DMS53 treated with DMSO at 0.1 percent for 48 hours (cell line): ENCODE measurements at regions not wholly inside any gene's neighbourhood (a gene's known extent, or its start where the extent isn't known, plus 50 kb on each side); places are given as distances from the start of the nearest gene placed in this dataset.
"Not testable (repeated sequence)": the region's sequence is repeated elsewhere in the genome, so short reads cannot be mapped to it uniquely, and the experiment has no call there.

ENCODE experiments used
- DNase-seq: peaks from one replicate; lab custom pipeline; 2025; ENCODE audit not compliant: unreplicated experiment; lab: John Stamatoyannopoulos, UW

DNA sequence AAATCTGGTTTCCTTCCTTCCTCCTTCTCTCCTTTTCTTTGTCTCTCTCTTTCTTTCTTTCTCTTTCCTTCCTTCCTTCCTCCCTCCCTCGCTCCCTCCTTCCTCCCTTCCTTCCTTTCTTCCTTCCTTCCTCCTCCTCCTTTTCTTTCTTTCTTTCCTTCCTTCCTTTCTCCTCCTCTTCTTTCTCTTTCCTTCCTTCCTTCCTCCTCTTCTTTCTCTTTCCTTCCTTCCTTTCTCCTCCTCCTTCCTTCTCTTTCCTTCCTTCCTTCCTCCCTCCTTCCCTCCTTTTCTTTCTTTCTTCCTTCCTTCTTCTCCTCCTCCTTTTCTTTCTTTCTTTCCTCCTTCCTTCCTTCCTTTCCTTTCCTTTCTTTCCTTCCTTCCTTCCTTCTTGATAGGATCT, 61.2 kb downstream of the VIP start:
- no peak for DNase-seq

DNA sequence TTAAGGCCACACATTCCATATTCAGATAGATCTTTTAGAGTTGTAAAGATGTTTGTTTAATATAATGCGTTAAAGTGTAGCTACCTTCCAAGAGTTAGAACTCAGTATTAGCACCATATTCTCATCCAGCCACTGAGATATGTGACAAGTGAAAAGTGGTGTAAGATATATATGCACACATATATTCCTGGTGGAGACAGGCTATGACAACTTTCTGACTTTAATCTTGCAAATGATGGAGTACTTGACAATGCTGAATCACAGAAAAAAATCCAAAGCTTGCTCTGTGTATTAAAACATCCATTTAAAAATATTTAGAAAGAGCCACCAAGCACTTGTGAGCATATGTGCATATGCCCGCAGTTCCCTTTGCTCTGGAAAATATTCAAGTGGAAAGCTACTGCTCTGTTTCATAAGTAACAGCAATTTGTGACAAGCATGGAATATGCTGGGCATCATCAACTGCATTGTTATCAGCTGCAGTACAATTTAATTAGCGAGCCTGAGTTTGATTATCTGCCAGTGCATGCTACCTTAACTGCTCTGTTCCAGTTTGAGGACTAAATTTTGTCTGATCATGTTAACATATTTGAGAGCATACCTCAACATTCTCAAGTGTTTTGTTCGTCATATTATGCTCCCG, 64.8 kb downstream of the VIP start:
- DNase-seq, result no peak

DNA sequence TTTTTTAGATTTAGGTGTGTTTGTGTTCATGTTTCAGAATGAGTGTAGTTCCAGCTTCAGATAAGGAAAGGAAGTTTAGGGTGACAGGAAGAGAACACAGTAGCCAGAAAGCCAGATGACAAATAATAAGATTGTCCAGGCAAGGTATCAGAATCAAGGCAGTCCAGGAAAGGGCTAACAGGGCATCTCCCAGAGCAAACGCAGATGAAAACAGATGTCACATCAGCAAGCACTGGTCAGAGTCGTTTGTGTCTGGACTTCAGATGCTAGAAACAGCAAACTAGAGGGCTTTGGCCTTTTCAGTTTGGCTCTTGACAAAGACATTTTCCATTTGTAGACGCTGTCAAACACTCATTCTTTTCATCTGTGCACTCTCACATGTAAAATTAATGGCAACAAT, 65.5 kb downstream of the VIP start:
- DNase-seq, result no peak

DNA sequence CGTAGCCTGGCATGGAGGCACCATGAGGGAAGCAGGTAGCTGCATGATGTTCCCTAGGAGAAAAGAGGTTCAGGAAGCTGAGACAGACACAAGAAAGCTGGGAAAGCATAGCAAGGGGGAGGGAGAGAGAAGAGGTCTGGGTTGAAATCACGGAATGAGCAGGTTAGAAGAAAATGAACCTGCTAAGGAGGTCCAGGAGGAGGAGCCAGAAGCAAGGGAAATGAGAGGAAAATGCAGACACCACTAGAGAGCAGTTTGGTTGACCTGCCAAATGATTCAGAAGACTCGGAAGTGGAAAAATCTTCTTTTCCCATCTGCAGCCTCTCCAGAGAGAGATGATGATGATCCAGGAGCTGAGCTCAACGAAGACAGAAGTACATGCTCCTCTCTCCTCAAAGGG, 70.9 kb downstream of the VIP start:
- DNase-seq, result no peak

DNA sequence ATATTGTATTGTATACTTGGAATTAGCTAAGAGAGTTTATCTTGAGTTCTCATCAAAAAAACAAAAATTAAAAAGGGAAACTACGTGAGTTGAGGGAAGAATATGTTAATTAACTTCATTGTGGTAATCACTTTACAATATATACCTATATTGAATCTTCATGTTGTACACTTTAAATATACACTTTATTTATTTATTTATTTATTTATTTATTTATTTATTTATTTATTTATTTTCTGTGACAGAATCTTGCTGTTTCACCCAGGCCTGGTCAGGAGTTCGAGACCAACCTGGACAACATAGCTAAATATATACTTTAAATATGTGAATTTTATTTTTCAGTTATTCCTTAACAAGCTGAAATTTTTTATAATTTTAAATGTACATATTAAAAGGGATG, 74.1 kb downstream of the VIP start:
- no peak for DNase-seq

DNA sequence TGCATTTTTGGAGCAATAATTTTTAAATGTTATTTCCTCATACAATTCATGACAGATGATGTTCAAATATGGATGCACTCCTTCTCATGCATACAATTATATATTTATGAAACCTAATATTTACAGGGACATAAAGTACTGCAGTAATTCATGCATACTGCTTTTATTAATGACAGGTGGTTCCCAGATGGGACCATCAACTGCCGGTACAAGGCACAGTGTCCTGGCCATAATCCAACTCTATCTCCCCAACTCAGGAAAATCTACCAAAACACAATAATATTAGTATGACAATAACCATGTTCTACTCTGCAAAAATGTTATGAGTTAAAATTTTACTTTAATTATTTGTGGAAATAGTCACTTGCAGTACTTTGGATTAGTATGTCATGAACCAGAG, 77.8 kb downstream of the VIP start:
- no peak for DNase-seq

DNA sequence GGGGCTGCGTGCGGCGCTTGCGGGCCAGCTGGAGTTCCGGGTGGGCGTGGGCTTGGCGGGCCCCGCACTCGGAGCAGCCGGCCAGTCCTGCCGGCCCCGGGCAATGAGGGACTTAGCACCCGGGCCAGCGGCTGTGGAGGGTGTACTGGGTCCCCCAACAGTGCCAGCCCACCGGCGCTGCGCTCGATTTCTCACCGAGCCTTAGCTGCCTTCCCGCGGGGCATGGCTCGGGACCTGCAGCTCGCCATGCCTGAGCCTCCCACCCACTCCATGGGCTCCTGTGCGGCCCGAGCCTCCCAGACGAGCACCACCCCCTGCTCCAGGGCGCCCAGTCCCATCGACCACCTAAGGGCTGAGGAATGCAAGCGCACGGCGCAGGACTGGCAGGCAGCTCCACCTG, 83.8 kb downstream of the VIP start:
- not testable (repeated sequence) for DNase-seq

DNA sequence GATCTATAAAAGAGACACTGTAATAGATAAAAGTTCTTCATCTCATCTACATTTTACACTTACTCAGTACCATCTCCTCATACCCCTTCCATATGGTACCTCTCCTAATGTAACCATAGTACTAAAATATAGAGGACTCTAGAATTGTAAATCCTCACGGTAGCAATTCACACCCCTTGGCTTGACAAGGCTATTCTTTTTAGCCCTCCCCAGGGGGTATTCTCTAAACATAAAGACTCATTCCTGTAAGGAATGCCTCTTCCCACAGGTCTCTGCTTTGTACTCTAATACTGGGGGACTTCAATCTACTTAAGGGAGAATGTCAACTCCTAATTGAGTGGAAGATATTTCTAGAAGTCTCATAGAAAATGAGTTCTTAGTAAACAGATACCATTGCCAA, 85.9 kb downstream of the VIP start:
- no peak for DNase-seq

DNA sequence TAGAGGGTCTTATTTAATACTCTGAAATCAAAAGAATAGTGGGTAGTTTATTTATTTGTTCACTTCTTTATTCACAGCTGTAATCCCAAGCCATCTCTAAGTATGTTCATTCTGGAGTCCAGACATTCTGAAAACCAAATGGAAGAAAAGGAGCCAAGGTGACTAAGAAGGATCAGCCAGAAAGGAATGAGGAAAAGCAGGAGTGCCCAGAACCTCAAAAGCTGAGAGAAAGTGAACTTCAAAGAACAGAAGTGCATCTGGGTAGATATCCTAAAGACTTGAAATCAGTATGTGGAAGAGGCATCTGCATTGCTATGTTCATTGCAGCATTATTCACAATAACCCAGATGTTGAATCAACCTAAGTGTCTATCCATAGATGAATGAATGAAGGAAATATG, 94.8 kb downstream of the VIP start:
- DNase-seq, result no peak

DNA sequence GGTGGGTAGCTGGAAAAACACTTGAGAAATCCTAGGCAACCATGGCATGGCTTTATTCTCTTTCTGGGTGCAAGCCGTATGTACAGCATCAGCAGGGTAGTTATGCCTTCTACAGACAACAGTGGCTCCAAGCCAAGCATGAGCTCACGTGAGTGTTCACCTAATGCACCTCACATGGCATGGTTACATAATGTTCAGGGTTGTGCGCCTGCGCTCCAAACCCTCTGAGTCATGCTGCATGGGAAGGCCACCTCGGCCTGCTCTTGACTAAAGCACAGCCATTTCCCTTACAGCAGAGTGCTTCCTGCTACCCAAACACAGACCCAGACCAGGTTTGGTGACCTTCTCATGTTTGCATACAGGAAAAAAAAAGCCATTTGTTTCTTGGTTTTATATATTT, 96.2 kb downstream of the VIP start:
- no peak for DNase-seq

DNA sequence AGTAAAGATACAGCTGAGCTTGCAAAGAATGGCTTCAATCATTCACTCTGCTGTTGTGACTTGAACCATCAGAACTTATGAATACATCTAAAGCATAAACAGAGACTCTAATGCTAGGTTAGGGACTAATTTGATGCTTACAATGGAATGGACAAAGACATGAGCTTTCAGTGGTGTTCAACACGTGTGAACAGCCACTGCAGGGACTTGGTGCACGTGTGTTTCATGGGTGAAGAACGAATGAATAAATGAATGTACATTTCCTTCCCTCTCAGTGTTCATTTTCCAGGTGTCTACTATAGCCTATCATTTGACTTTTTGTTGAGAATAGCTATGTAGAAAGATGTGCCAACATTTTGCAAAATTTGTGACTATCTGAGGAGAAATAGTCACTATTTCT, 98.3 kb downstream of the VIP start:
- no peak for DNase-seq

DNA sequence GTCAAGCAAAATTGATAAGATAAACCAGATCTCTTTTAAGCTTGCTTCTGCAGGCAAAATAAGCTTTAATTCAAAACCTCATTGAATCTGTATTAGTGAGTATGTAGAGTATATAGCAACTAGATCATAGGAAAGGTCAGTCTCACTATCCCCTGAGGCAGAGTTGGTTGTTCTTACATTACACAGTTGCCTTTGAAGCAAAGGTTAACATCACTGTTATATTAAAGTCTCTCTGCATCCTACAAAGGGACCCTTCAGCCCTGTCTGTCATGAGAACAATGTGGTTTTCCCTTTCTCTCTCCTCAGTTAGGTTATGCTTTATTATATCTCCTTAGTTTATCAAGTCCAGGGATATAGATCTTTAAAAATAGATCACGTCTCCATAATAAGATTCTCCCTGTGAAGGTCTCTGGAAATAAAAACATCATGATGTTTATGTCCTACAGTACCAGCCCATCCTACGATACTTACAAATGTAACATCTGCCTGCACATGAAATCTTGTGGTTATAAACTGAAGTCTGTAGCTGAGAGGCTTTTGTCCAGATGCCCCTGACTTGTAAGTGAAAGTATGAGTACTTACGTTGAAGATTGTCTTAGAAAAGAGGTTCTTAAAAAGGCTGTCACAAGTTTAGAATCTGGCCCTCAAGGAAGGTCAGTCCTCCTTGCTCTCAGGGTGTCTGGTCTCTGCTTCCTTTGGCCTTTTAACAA, 103.6 kb downstream of the VIP start:
- DNase-seq, result no peak

DNA sequence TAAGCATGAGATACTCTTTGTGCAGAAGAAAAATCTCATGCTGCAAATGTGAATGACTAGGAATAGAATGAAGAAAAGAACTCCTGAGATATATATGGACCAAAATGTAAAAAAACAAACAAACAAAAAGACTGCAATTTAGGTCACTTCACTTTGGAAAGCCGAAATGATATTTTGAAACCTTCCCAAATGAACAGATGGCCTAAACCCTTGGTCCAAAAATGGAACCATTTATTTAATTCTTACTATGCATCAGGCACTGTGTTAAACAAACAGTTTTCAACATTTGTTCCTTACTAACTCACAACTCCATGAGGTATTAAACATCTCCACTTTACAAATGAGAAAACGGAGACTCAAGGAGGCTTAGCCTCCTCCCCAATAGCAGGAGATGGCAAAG, 107.5 kb downstream of the VIP start:
- no peak for DNase-seq

DNA sequence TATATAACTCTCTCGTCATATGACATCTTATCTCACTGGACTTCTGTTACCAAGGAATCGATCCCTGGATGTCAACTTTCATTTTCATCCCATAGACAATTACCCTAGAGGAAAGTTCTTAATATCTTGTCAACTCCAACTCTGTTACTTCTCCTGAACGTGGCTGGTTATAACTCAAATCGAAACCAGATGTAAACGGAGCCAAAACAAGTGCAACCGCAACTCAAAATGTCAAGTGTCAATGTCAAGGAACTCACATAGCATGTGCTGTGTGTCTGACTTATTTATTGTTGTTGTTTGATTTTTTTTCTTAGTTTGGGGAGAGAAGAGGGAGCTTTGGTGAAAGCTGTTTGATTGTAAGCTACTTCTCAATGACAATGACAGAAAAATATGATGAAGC, 108.6 kb downstream of the VIP start:
- DNase-seq, result no peak

DNA sequence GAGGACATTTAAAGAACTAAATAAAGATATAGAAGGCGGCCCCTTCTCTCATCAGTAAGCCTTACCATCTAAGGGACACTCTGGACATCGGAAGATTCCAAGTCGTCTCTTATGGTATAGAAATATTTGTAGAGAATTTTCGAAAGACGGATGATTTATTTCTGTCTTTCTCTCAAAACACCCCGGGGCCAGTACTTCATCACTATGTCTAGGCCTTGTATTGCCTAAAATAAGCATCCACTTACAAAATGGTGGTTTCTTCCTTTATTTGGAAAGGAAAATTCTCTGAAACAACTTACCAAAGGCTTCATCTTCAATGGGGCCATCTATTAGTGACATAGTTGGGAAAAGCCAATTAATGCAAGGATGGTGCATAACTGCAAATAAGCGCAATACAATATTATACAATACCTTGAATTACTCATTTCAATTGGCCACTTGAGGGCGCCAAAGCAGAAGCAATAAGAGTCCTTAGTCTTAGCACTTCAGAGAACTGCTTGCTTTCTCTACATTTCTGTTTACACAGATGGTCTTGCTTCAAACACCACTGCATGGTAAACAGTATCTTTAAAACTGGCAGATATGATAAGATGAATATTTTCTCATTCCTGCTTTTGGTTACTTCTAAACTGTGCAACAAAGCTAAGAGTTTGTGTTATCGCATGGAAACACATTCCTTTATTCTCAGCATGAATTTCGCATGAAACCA, 113.2 kb downstream of the VIP start:
- DNase-seq, result peak; percentile 64

DNA sequence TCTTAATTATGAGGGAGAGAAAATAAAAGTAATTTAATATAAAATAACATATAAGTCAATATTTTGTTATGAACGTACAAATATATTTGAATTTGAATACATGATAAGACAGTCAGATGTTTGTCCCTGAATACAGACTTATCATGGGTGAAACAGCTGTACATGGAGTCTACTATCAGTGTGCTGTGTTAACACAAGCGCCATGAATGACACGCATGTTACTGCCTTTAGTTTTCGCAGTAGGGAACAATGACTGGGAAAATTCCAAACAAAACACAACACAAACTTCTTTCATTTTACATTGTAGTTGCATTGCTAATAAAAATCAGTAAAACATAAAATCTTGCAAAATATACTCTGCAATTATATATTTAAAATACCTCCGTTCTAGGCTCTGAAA, 108.6 kb downstream of the FBXO5 start:
- DNase-seq, result no peak

DNA sequence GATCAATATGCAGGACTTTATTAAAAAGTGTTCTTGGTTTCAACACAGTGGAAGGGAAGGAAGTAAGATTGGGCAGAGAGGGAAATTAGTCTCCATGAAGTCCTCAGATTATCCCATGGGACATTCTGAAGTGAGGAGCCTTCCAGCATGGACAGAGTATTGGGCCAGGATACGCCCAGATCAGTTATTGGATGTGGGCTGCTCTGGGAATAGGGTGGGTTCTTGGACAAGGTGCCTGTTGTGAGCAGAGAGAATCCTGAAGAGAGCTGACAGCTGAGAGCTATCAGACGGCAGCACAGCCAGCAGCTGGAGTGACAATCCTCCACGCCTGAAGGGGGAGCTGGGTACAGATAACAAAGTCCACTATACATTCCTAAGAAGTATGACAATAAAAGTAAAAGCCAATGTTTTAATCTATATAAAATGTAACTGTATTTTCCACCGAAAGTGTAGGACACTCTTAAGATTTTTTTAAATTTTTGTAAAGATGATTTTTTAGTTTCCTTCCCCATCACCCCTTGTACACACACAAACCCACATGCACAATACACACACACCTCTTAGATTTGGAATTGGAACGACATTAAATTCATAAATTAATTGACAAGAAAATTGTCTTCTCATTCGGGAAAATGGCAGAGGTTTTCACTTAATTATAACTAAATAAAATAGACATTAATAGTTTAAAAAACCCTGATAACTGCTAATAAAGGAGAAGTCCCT, 107.8 kb downstream of the FBXO5 start:
- no peak for DNase-seq

DNA sequence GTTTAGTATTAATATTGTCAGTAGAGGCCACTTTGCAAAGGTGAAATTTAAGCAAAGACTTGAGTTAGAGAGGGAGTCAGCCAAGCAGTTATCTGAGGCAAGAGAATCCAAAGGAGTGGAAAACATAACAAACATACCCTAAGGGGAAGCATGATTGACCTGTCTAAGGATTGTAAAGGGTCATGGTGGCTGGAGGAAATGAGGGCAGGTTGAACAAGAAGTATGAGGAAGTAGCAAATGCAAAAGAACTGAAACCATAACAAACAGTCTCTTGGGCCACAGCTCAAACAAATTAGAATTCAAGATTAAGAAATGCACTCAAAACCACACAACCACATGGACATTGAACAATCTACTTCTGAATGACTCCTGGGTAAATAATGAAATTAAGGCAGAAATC, 103.2 kb downstream of the FBXO5 start:
- DNase-seq, result no peak

DNA sequence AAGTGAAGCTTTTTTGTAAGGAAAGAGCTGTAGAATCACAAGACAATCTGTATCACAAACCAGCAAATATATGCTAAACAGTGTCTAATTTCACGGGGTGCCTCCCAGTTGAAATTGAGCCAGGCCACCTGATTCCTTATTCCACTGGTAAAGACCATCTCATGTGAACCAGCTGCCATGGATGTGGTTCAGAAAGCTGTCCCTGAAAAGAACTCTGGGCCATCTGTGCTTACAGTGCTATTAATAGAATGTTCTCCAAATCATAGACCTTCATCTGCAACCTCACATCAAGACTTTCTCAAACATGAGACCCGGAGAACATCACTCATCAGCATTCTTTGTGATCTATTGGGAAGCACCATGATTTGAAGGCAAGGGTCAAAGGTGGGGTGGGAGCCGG, 89.7 kb downstream of the FBXO5 start:
- DNase-seq, result no peak

DNA sequence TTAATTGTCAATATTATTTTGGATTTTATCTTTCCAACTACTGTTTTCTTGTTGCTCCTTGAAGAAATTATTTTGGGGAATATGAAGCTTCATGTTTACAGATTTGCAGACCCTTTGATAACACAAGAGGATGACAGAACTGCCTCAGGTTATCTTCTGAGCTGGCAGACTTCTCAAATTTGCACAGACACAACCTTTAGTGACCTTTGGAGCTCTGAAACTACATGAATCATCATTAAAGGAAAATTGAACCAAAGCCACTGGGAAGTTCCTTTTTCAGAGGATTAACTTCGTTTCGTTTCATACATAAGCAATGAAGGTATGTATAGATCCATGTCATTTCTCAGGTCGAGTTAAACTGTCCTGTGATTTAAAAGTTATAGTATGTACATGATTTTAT, 85.9 kb downstream of the FBXO5 start:
- DNase-seq, result no peak

DNA sequence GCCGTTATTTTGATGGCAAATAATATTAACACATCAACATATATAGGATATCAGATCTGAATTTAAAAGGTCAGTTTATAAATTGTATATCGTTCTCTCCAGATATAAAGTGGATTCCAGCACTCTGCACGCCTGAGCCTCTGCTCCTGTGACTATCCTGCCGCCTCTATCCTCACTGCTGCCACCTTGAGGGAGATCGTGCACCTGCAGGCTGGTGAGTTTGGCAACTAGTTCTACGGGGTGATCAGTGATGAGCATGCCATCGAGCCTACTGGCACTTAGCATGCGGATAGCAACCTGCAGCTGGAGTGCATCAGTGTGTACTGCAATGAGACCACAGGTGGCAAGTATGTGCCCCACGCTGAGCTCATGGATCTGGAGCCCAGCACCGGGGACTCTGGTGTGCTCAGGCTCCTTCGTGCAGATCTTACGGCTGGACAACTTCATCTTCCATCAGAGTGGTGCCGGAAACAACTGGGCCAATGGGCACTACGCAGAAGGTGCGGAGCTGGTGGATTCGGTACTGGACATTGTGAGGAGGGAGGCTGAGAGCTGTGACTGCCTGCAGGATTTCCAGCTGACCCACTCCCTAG, 84.9 kb downstream of the FBXO5 start:
- DNase-seq, result peak; percentile 23
